ENCODE measurements at regions not wholly inside any gene's neighbourhood (a gene's known extent, or its start where the extent isn't known, plus 50 kb on each side); places are given as distances from the start of the nearest gene placed in this dataset.

DNA sequence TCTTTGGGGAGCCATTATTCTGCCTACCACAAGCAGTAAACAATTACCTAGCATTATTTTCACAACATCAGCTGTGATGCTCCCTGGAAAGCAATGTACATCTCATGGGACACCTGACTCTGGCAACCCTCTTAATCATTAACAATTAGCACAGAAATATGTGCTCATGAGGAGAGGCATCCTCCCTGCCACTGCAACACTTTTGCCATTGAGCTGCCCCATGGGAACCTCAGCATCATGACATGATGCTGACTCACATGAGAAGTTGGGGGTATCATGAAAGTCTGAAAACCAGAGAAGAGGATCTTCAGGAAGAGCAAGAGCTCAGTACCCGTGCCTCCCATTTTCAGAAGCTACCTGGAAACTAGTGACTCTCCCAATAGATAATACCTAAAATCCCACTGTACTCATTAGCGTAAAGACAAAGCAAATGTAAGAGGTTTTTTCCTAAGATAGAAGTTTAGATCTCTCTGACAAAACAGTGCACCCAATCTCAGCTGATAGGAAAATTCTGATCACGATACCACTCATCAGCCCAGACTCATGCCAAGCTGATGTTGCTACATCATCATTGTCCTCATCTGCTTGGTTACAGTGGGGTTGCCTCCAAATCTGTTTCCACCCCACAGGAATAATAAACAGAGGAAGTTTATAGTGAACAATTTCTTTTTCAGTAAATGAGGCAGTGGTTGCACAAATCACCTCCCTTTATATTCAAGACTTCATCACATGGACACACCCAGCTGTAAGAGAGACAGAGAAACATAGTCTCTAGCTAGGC is 244.5 kb downstream of the NR2F1-AS1 start:
- TF ChIP-seq, protein P1, sequence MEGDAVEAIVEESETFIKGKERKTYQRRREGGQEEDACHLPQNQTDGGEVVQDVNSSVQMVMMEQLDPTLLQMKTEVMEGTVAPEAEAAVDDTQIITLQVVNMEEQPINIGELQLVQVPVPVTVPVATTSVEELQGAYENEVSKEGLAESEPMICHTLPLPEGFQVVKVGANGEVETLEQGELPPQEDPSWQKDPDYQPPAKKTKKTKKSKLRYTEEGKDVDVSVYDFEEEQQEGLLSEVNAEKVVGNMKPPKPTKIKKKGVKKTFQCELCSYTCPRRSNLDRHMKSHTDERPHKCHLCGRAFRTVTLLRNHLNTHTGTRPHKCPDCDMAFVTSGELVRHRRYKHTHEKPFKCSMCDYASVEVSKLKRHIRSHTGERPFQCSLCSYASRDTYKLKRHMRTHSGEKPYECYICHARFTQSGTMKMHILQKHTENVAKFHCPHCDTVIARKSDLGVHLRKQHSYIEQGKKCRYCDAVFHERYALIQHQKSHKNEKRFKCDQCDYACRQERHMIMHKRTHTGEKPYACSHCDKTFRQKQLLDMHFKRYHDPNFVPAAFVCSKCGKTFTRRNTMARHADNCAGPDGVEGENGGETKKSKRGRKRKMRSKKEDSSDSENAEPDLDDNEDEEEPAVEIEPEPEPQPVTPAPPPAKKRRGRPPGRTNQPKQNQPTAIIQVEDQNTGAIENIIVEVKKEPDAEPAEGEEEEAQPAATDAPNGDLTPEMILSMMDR (IDR thresholded peaks at IDR 0.05): no peak
- no peak for TF ChIP-seq POLR2AphosphoS5 (IDR thresholded peaks at IDR 0.05)
